RKO (cell line): ENCODE measurements at regions not wholly inside any gene's neighbourhood (a gene's known extent, or its start where the extent isn't known, plus 50 kb on each side); places are given as distances from the start of the nearest gene placed in this dataset.

Source experiments
- DNase-seq: peaks from one replicate; pipeline ENCODE4 v3.0.0-alpha.2; 2016; ENCODE audit warnings: low spot score

DNA sequence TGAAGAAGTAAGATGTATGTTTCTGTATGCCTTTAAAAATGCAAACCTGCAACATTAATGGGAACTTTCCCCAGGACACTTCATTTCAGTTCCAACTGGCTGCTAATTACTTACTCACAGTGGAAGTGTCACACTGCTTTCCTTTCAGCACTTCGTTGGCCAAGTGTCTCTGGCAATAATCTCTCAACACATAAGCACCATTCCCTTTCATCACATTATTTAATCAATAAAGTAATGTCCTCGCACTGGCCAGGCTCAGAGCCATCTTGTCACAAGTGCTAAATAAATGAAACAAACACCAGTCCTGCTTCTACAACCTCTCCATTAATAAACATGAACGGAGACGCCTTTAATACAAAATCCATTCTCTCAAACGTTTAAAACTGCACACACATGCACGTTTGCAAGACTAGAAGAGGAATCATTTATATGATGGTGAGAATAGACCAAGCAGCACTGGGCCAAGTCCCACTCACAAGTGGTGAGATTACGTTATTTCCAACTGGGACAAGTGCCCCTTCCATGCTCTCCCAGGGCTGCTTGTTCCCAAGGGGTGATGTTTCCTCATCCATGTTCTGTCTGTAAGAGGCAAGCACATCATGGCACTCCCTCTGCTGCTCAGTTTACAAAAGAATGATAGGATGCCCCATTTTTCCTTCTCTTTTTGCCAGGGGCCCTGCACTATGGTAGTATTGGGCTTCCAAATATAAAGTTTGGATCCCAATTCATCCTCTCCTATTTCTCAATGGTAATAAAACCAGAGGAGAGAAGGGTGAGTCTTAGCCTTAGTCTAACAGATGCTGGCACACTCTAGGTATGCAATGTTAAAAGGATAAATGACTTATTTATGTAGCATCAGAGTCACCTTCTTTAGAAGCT, 56.8 kb upstream of the ETAA1 start:
- DNase-seq, result no peak

DNA sequence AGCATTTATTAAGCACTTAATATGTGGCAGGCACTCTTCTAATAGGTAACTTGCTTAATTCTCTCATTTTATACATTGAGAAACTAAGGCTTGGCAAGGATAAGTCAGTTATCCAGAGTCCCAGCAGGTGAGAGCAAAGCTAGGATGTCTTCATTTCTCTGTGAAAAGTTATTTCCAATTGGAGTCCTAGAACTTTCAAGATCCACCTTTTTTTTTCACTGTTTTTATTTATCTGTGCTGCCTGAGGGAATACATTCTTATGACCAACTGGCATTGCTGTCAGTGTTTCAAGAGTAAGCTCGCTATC, 56.2 kb upstream of the ETAA1 start:
- DNase-seq, result no peak

DNA sequence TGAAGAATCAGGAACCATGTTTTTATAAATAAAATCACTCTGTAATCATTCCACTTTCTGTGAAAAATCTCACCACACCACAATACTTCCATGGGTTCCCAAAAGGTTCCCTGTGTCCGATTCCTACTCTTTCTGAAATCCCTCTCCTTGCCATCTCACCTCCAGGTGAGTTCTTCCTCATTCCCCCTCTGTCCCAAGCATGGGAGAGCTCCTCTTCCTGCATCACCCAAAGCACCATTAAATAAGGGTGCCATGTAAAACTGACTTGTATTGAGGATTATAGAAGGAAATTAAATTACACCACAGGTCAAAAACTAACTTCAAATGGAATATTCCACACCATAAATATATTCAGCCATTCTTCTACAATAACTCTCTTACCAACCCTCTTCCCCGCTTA, 55.8 kb upstream of the ETAA1 start:
- no peak for DNase-seq

DNA sequence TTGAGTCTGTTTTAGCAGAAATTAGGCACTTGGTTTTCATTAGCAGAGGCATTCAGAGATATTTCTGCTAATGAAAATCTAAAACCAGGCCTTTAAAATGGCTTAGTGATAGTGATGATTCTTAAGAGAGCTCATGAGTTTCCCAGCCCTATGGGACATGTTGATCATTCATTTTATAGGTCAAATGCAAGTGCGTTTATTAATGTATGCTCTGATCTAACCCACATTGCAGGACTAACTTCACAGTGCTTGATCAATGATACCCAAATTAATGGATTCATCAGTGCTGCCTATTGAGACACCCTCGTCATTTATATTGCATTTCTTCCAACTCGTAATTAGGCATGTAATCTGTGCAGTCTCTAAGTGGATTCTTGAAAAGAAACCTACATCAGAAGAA, 54.7 kb upstream of the ETAA1 start:
- DNase-seq, result no peak

DNA sequence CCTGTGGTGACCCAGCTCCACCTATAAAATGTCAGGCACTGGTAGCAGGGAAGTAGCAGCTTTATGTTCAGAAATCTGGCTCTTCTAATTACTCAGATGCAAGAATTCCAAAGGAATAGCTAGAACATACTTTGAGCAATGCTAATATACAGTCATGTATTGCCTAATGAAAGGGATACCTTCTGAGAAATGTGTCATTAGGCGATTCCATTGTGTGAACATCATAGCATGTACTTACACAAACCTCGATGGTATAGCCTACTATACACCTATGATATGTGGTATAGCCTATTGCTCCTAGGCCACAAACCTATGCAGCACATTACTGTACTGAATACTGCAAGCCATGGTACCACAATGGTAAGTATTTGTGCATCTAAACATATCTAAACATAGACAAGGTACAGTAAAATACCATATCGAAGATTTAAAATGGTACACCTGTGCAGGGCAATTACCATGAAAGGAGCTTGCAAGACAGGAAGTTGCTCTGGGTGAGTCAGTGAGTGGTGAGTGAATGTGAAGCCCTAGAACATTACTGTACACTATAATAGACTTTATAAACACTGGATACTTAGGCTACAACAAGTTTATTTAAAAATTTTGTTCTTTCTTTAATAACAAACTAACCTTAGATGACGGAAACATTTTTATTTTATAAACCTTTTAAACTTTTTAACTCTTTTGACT, 50.3 kb upstream of the ETAA1 start:
- peak; percentile 27 for DNase-seq
